Neuronal stem cell (in vitro differentiated cells): ENCODE measurements at regions not wholly inside any gene's neighbourhood (a gene's known extent, or its start where the extent isn't known, plus 50 kb on each side); places are given as distances from the start of the nearest gene placed in this dataset.
"Not testable (repeated sequence)": the region's sequence is repeated elsewhere in the genome, so short reads cannot be mapped to it uniquely, and the experiment has no call there.

ENCODE experiments used
- DNase-seq: peaks from one replicate; pipeline ENCODE4 v3.0.0-alpha.2; 2013; ENCODE audit warnings: low spot score
- H2AFZ ChIP-seq: one replicate; pipeline ENCODE4 v1.6.1; 2013; ENCODE audit warnings: mild to moderate bottlenecking, low read length, inconsistent platforms
- H2AK5ac ChIP-seq: 2 replicates; pipeline ENCODE4 v1.6.1; 2013; ENCODE audit warnings: low read depth, mild to moderate bottlenecking, inconsistent platforms, low read length, moderate library complexity, mixed read lengths
- H2BK120ac ChIP-seq: 2 replicates; pipeline ENCODE4 v1.6.1; 2013; ENCODE audit warnings: low read depth, mild to moderate bottlenecking, inconsistent platforms, low read length, moderate library complexity, mixed read lengths
- H2BK12ac ChIP-seq: one replicate; pipeline ENCODE4 v1.6.1; 2013; ENCODE audit warnings: low read length, inconsistent platforms
- H2BK15ac ChIP-seq: 2 replicates; pipeline ENCODE4 v1.6.1; 2013; ENCODE audit warnings: mild to moderate bottlenecking, low read length, inconsistent platforms, mixed read lengths
- H2BK5ac ChIP-seq: one replicate; pipeline ENCODE4 v1.6.1; 2013; ENCODE audit warnings: inconsistent platforms, mild to moderate bottlenecking, low read length, moderate library complexity
- H3K14ac ChIP-seq: one replicate; pipeline ENCODE4 v1.6.1; 2013; ENCODE audit warnings: low read length, inconsistent platforms
- H3K18ac ChIP-seq: 2 replicates; pipeline ENCODE4 v1.6.1; 2013; ENCODE audit warnings: low read length, inconsistent platforms
- H3K23ac ChIP-seq: 2 replicates; pipeline ENCODE4 v1.6.1; 2013; ENCODE audit warnings: low read depth, mild to moderate bottlenecking, mixed read lengths, low read length, inconsistent platforms; ENCODE audit not compliant: poor library complexity
- H3K27ac ChIP-seq: replicated peaks from 3 replicates; pipeline ENCODE4 v1.5.1; 2013; ENCODE audit warnings: low read length, inconsistent platforms
- H3K27me3 ChIP-seq, 3 experiments: 2 replicates each; pipeline ENCODE4 v1.6.1; 2013; ENCODE audit warnings: low read length in 3 of 3, mild to moderate bottlenecking in 2 of 3, inconsistent platforms in 1 of 3, low read depth in 1 of 3, mixed read lengths in 1 of 3, moderate library complexity in 1 of 3; ENCODE audit not compliant: control insufficient read depth in 3 of 3, insufficient read depth in 3 of 3
- H3K36me3 ChIP-seq, 2 donors: replicated peaks in 1 of 2; 2 replicates each; pipeline ENCODE4 v1.6.1; 2013; ENCODE audit warnings: low read length in 2 of 2; ENCODE audit not compliant: control insufficient read depth in 2 of 2, insufficient read depth in 2 of 2
- H3K4ac ChIP-seq: 2 replicates; pipeline ENCODE4 v1.6.1; 2013; ENCODE audit warnings: inconsistent platforms, mild to moderate bottlenecking, low read length, moderate library complexity
- H3K4me1 ChIP-seq, 2 donors: 1 replicate in 1 of 2; 2 replicates in 1 of 2; pipeline ENCODE4 v1.6.1; 2013; ENCODE audit warnings: low read length in 2 of 2, low read depth in 1 of 2; ENCODE audit not compliant: control insufficient read depth in 2 of 2, insufficient read depth in 1 of 2
- H3K4me2 ChIP-seq: one replicate; pipeline ENCODE4 v1.6.1; 2013; ENCODE audit warnings: mild to moderate bottlenecking, low read length, inconsistent platforms; ENCODE audit not compliant: insufficient read depth, poor library complexity, severe bottlenecking
- H3K4me3 ChIP-seq, 2 donors: 2 replicates each; pipeline ENCODE4 v1.5.1; 2013; ENCODE audit warnings: low read length in 2 of 2, mild to moderate bottlenecking in 2 of 2, inconsistent platforms in 1 of 2, moderate library complexity in 1 of 2
- H3K79me1 ChIP-seq: one replicate; pipeline ENCODE4 v1.6.1; 2013; ENCODE audit warnings: low read depth, mild to moderate bottlenecking, inconsistent platforms, low read length, moderate library complexity
- H3K9ac ChIP-seq: one replicate; pipeline ENCODE4 v1.6.1; 2013; ENCODE audit warnings: mild to moderate bottlenecking, low read depth, low read length, inconsistent platforms; ENCODE audit not compliant: poor library complexity
- H3K9me3 ChIP-seq, 2 donors: replicated peaks in 1 of 2; 2 replicates each; pipeline versions ENCODE3 to v1.6.1; 2013; ENCODE audit warnings: low read length in 2 of 2, mild to moderate bottlenecking in 2 of 2, inconsistent platforms in 1 of 2, low read depth in 1 of 2, mixed read lengths in 1 of 2, moderate library complexity in 1 of 2; ENCODE audit not compliant: control insufficient read depth in 2 of 2, insufficient read depth in 1 of 2
- H4K8ac ChIP-seq: one replicate; pipeline ENCODE4 v1.6.1; 2013; ENCODE audit warnings: low read depth, mild to moderate bottlenecking, inconsistent platforms, low read length, moderate library complexity
- H4K91ac ChIP-seq: one replicate; pipeline ENCODE4 v1.6.1; 2013; ENCODE audit warnings: low read length, low read depth, mild to moderate bottlenecking, inconsistent platforms; ENCODE audit not compliant: poor library complexity
- WGBS, 2 donors: extraction: QIAGEN DNeasy Blood & Tissue Kit; methylation state at CpG; one replicate each; pipeline ENCODE4 v1.1.7; 2013; ENCODE audit warnings: missing lambda C conversion rate in 2 of 2, mixed read lengths in 1 of 2; ENCODE audit not compliant: insufficient read length in 2 of 2, insufficient replicate concordance in 1 of 2; ENCODE audit errors: extremely low coverage in 2 of 2; 5-methylcytosine and 5-hydroxymethylcytosine counted together

GRCh38 chr16:26595199-26595598 is 471.5 kb upstream of the C16orf82 start:
- Histone ChIP-seq H3K9ac (no peak overlapping the region), H3K36me3 (no peaks in the 10 kb centered on the region), H3K9me3 (no peaks in the 10 kb centered on the region), H2BK120ac (no peak overlapping the region), H2AK5ac (no peak overlapping the region), H2BK15ac (no peak overlapping the region), H3K4me2 (no peak overlapping the region), H4K8ac (no peak overlapping the region), H3K14ac (no peak overlapping the region), H2BK12ac (no peak overlapping the region), H3K4ac (no peak overlapping the region), H3K27ac (no peak overlapping the region), H3K79me1 (no peaks in the 10 kb centered on the region), H3K27me3 (no peaks in the 10 kb centered on the region), H3K4me1 (peaks cover 0 to 6% of the 10 kb centered on the region in 2 donors), H3K23ac (no peak overlapping the region), H3K4me3 (no peak overlapping the region), H2AFZ (no peak overlapping the region), H4K91ac (no peak overlapping the region), H3K18ac (no peak overlapping the region), H2BK5ac (no peak overlapping the region)
- no CpG with 5 or more reads among the region's 4 CpGs for WGBS, 2 donors
- no peak for DNase-seq

- WGBS, 2 donors: no CpG with 5 or more reads among the region's 5 CpGs
- not testable (repeated sequence) for H2BK15ac ChIP-seq, H2BK5ac ChIP-seq
Observed at GRCh38 chr16:26596033-26596432, 470.7 kb upstream of the C16orf82 start.

GRCh38 chr16:26598061-26598460 is 468.7 kb upstream of the C16orf82 start:
- no peaks in the 10 kb centered on the region for H3K9me3 ChIP-seq
- no peaks in the 10 kb centered on the region for H3K79me1 ChIP-seq
- H3K14ac ChIP-seq: no peak overlapping the region
- no peak overlapping the region for H3K18ac ChIP-seq
- H3K4me3 ChIP-seq: no peak overlapping the region
- H2BK5ac ChIP-seq: no peak overlapping the region
- no peak overlapping the region for H2BK15ac ChIP-seq
- no peak for DNase-seq
- no peak overlapping the region for H4K8ac ChIP-seq
- H2AK5ac ChIP-seq: no peak overlapping the region
- no peaks in the 10 kb centered on the region for H3K27me3 ChIP-seq
- no peaks in the 10 kb centered on the region for H3K36me3 ChIP-seq
- no peak overlapping the region for H3K4ac ChIP-seq
- H2BK12ac ChIP-seq: no peak overlapping the region
- peaks cover 0 to 6% of the 10 kb centered on the region in 2 donors for H3K4me1 ChIP-seq
- no peak overlapping the region for H3K4me2 ChIP-seq
- H2BK120ac ChIP-seq: no peak overlapping the region
- no peak overlapping the region for H2AFZ ChIP-seq
- no peak overlapping the region for H3K27ac ChIP-seq
- H3K23ac ChIP-seq: no peak overlapping the region
- H3K9ac ChIP-seq: no peak overlapping the region
- no CpG with 5 or more reads among the region's 5 CpGs for WGBS, 2 donors
- H4K91ac ChIP-seq: no peak overlapping the region

More at GRCh38 chr16:26596033-26596432, 470.7 kb upstream of the C16orf82 start:
- H2BK12ac ChIP-seq, H3K79me1 ChIP-seq, H3K4me1 ChIP-seq, H2AK5ac ChIP-seq, DNase-seq, H2AFZ ChIP-seq, H3K9ac ChIP-seq, H2BK120ac ChIP-seq, H3K27me3 ChIP-seq, H3K27ac ChIP-seq, H3K36me3 ChIP-seq, H4K8ac ChIP-seq, H3K18ac ChIP-seq, H3K4ac ChIP-seq, H3K9me3 ChIP-seq, H3K14ac ChIP-seq, H3K23ac ChIP-seq, H3K4me2 ChIP-seq, H4K91ac ChIP-seq, H3K4me3 ChIP-seq: not testable (repeated sequence)

GRCh38 chr16:26598998-26599784 is 467.5 kb upstream of the C16orf82 start:
- no CpG with 5 or more reads among the region's 7 CpGs for WGBS, 2 donors

More at GRCh38 chr16:26598998-26599784, 467.5 kb upstream of the C16orf82 start:
- H3K23ac ChIP-seq: no peak overlapping the region
- H2AFZ ChIP-seq: no peak overlapping the region
- H4K8ac ChIP-seq: no peak overlapping the region
- H3K4me1 ChIP-seq: peaks cover 0 to 3% of the 10 kb centered on the region in 2 donors
- no peak overlapping the region for H2AK5ac ChIP-seq
- no peak overlapping the region for H2BK15ac ChIP-seq
- H3K4me3 ChIP-seq: no peak overlapping the region
- peaks cover 0 to 2% of the 10 kb centered on the region in 2 donors for H3K9me3 ChIP-seq
- no peak overlapping the region for H3K27ac ChIP-seq
- DNase-seq: no peak
- H3K79me1 ChIP-seq: no peaks in the 10 kb centered on the region
- H3K4ac ChIP-seq: no peak overlapping the region
- no peak overlapping the region for H3K14ac ChIP-seq
- H2BK12ac ChIP-seq: no peak overlapping the region
- no peak overlapping the region for H4K91ac ChIP-seq
- no peak overlapping the region for H3K18ac ChIP-seq
- H3K9ac ChIP-seq: no peak overlapping the region
- H3K4me2 ChIP-seq: no peak overlapping the region
- H2BK120ac ChIP-seq: no peak overlapping the region
- H3K27me3 ChIP-seq: no peaks in the 10 kb centered on the region
- no peaks in the 10 kb centered on the region for H3K36me3 ChIP-seq
- H2BK5ac ChIP-seq: no peak overlapping the region
